Body of pancreas (tissue), 4 donors: ENCODE measurements at regions not wholly inside any gene's neighbourhood (a gene's known extent, or its start where the extent isn't known, plus 50 kb on each side); places are given as distances from the start of the nearest gene placed in this dataset.

Experiments
- POLR2A ChIP-seq, 3 donors: fragments of 450-650 bp; IDR thresholded peaks; one replicate each; pipeline ENCODE4 v1.6.1; 2016; ENCODE audit warnings: antibody characterized with exemption in 3 of 3, mild to moderate bottlenecking in 2 of 3
- TF ChIP-seq, protein P1 (sequence below), 7 experiments: fragments of 450-650 bp in 4 of 7; fragments of 200-600 bp in 3 of 7; sonication (generic) in 3 of 7; IDR thresholded peaks; one replicate each; pipeline ENCODE4 v1.5.1; 2016 to 2019; ENCODE audit warnings: antibody characterized with exemption in 7 of 7

DNA sequence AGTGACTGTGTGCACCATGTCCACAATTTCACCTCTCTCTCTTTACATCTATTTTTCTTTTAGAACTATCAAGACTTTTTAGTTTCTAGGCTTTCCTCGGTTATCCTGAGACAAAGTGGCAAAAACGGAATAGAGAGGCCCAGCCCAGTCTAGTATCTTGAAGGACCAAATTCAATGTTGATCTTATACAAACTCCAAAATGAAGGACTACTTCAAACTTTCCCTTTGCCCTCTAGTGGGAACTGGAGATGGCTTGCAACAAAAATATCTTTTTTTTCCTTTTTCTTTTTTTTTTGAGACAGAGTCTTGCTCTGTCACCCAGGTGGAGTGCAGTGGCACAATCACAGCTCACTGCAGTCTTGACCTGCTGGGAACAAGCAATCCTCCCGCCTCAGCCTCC, 338.5 kb upstream of the UMPS start:
- TF ChIP-seq, protein P1, sequence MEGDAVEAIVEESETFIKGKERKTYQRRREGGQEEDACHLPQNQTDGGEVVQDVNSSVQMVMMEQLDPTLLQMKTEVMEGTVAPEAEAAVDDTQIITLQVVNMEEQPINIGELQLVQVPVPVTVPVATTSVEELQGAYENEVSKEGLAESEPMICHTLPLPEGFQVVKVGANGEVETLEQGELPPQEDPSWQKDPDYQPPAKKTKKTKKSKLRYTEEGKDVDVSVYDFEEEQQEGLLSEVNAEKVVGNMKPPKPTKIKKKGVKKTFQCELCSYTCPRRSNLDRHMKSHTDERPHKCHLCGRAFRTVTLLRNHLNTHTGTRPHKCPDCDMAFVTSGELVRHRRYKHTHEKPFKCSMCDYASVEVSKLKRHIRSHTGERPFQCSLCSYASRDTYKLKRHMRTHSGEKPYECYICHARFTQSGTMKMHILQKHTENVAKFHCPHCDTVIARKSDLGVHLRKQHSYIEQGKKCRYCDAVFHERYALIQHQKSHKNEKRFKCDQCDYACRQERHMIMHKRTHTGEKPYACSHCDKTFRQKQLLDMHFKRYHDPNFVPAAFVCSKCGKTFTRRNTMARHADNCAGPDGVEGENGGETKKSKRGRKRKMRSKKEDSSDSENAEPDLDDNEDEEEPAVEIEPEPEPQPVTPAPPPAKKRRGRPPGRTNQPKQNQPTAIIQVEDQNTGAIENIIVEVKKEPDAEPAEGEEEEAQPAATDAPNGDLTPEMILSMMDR (IDR thresholded peaks at IDR 0.05): no peak
- no peak for TF ChIP-seq POLR2A (IDR thresholded peaks at IDR 0.05)
